ENCODE measurements at regions not wholly inside any gene's neighbourhood (a gene's known extent, or its start where the extent isn't known, plus 50 kb on each side); places are given as distances from the start of the nearest gene placed in this dataset.

- Histone ChIP-seq H3K79me2 (ENCODE audit: control insufficient read depth, insufficient read depth, low read length) (no peaks in the 10 kb centered on the region), H2BK120ac (ENCODE audit: low read depth, low read length) (no peak overlapping the region), H3K9ac (ENCODE audit: low read length) (no peak overlapping the region), H3K4ac (ENCODE audit: low read depth, low read length) (no peak overlapping the region), H2AK5ac (ENCODE audit: low read length) (no peak overlapping the region), H3K23ac (ENCODE audit: low read length) (no peak overlapping the region), H2BK5ac (ENCODE audit: low read length) (no peak overlapping the region), H3K79me1 (ENCODE audit: low read length) (no peaks in the 10 kb centered on the region), H3K4me2 (ENCODE audit: low read length) (no peak overlapping the region), H2BK15ac (replicated peaks; ENCODE audit: low read depth) (no peak overlapping the region), H4K8ac (ENCODE audit: low read depth, low read length) (no peak overlapping the region), H3K56ac (ENCODE audit: low read length) (no peak overlapping the region), H3K18ac (ENCODE audit: low read length) (no peak overlapping the region), H3K27me3 (ENCODE audit: insufficient read depth, low read length, poor library complexity) (no peaks in the 10 kb centered on the region), H3K4me3 (ENCODE audit: low read length) (no peak overlapping the region), H3K27ac (ENCODE audit: low read depth, low read length) (no peak overlapping the region), H3K4me1 (ENCODE audit: control insufficient read depth, low read depth, low read length) (no peaks in the 10 kb centered on the region), H3K36me3 (ENCODE audit: control insufficient read depth, insufficient read depth, low read length) (no peaks in the 10 kb centered on the region), H4K5ac (ENCODE audit: low read length) (no peak overlapping the region)
- no CpG with 5 or more reads among the region's 3 CpGs for WGBS (ENCODE audit: extremely low coverage, insufficient coverage, low lambda C conversion rate)
- DNase-seq, result no peak
These were observed 309.9 kb downstream of the IRX1 start for GRCh38 chr5:3905521-3905920.

- no peak overlapping the region for H3K4me2 ChIP-seq (ENCODE audit: low read length)
- H3K23ac ChIP-seq (ENCODE audit: low read length), result no peak overlapping the region
- H2BK5ac ChIP-seq (ENCODE audit: low read length), result no peak overlapping the region
- H3K27me3 ChIP-seq (ENCODE audit: insufficient read depth, low read length, poor library complexity), result no peaks in the 10 kb centered on the region
- no peak overlapping the region for H2BK120ac ChIP-seq (ENCODE audit: low read depth, low read length)
- H2AK5ac ChIP-seq (ENCODE audit: low read length), result no peak overlapping the region
- H3K79me2 ChIP-seq (ENCODE audit: control insufficient read depth, insufficient read depth, low read length), result no peaks in the 10 kb centered on the region
- WGBS (ENCODE audit: extremely low coverage, insufficient coverage, low lambda C conversion rate), result no CpG with 5 or more reads among the region's 1 CpG
- no peak overlapping the region for H3K4ac ChIP-seq (ENCODE audit: low read depth, low read length)
- H4K5ac ChIP-seq (ENCODE audit: low read length), result no peak overlapping the region
- H3K9ac ChIP-seq (ENCODE audit: low read length), result no peak overlapping the region
- no peak overlapping the region for H3K27ac ChIP-seq (ENCODE audit: low read depth, low read length)
- H3K18ac ChIP-seq (ENCODE audit: low read length), result no peak overlapping the region
- H3K36me3 ChIP-seq (ENCODE audit: control insufficient read depth, insufficient read depth, low read length), result no peaks in the 10 kb centered on the region
- DNase-seq, result no peak
- no peak overlapping the region for H2BK15ac ChIP-seq (replicated peaks; ENCODE audit: low read depth)
- no peaks in the 10 kb centered on the region for H3K4me1 ChIP-seq (ENCODE audit: control insufficient read depth, low read depth, low read length)
- no peak overlapping the region for H4K8ac ChIP-seq (ENCODE audit: low read depth, low read length)
- H3K79me1 ChIP-seq (ENCODE audit: low read length), result no peaks in the 10 kb centered on the region
- H3K56ac ChIP-seq (ENCODE audit: low read length), result no peak overlapping the region
- H3K4me3 ChIP-seq (ENCODE audit: low read length), result no peak overlapping the region
These were observed 315.5 kb downstream of the IRX1 start for GRCh38 chr5:3911111-3911510.

- Histone ChIP-seq H3K4me3 (ENCODE audit: low read length) (no peak overlapping the region), H3K23ac (ENCODE audit: low read length) (no peak overlapping the region), H3K79me1 (ENCODE audit: low read length) (no peaks in the 10 kb centered on the region), H3K36me3 (ENCODE audit: control insufficient read depth, insufficient read depth, low read length) (no peaks in the 10 kb centered on the region), H2BK5ac (ENCODE audit: low read length) (no peak overlapping the region), H3K4me1 (ENCODE audit: control insufficient read depth, low read depth, low read length) (no peaks in the 10 kb centered on the region), H3K9ac (ENCODE audit: low read length) (no peak overlapping the region), H3K27me3 (ENCODE audit: insufficient read depth, low read length, poor library complexity) (no peaks in the 10 kb centered on the region), H3K4ac (ENCODE audit: low read depth, low read length) (no peak overlapping the region), H2BK120ac (ENCODE audit: low read depth, low read length) (no peak overlapping the region), H3K79me2 (ENCODE audit: control insufficient read depth, insufficient read depth, low read length) (no peaks in the 10 kb centered on the region), H2BK15ac (replicated peaks; ENCODE audit: low read depth) (no peak overlapping the region), H3K56ac (ENCODE audit: low read length) (no peak overlapping the region), H3K4me2 (ENCODE audit: low read length) (no peak overlapping the region), H4K5ac (ENCODE audit: low read length) (no peak overlapping the region), H3K27ac (ENCODE audit: low read depth, low read length) (no peak overlapping the region), H3K18ac (ENCODE audit: low read length) (no peak overlapping the region), H4K8ac (ENCODE audit: low read depth, low read length) (no peak overlapping the region), H2AK5ac (ENCODE audit: low read length) (no peak overlapping the region)
- no peak for DNase-seq
- WGBS (ENCODE audit: extremely low coverage, insufficient coverage, low lambda C conversion rate), result no CpG with 5 or more reads among the region's 4 CpGs
These were observed 316.1 kb downstream of the IRX1 start for GRCh38 chr5:3911773-3912172.

GRCh38 chr5:3912790-3913189 is 317.2 kb downstream of the IRX1 start:
- Histone ChIP-seq H3K27ac (ENCODE audit: low read depth, low read length) (no peak overlapping the region), H2BK5ac (ENCODE audit: low read length) (no peak overlapping the region), H3K4me1 (ENCODE audit: control insufficient read depth, low read depth, low read length) (no peaks in the 10 kb centered on the region), H3K9ac (ENCODE audit: low read length) (no peak overlapping the region), H3K27me3 (ENCODE audit: insufficient read depth, low read length, poor library complexity) (no peaks in the 10 kb centered on the region), H3K4me3 (ENCODE audit: low read length) (no peak overlapping the region), H3K79me1 (ENCODE audit: low read length) (no peaks in the 10 kb centered on the region), H2BK120ac (ENCODE audit: low read depth, low read length) (no peak overlapping the region), H3K79me2 (ENCODE audit: control insufficient read depth, insufficient read depth, low read length) (no peaks in the 10 kb centered on the region), H3K4ac (ENCODE audit: low read depth, low read length) (no peak overlapping the region), H3K4me2 (ENCODE audit: low read length) (no peak overlapping the region), H4K8ac (ENCODE audit: low read depth, low read length) (no peak overlapping the region), H2BK15ac (replicated peaks; ENCODE audit: low read depth) (no peak overlapping the region), H4K5ac (ENCODE audit: low read length) (no peak overlapping the region), H3K56ac (ENCODE audit: low read length) (no peak overlapping the region), H3K23ac (ENCODE audit: low read length) (no peak overlapping the region), H3K18ac (ENCODE audit: low read length) (no peak overlapping the region), H3K36me3 (ENCODE audit: control insufficient read depth, insufficient read depth, low read length) (no peaks in the 10 kb centered on the region), H2AK5ac (ENCODE audit: low read length) (no peak overlapping the region)
- no peak for DNase-seq
- WGBS (ENCODE audit: extremely low coverage, insufficient coverage, low lambda C conversion rate), result no CpG with 5 or more reads among the region's 7 CpGs

GRCh38 chr5:3913279-3913678 is 317.6 kb downstream of the IRX1 start:
- Histone ChIP-seq H3K79me2 (ENCODE audit: control insufficient read depth, insufficient read depth, low read length) (no peaks in the 10 kb centered on the region), H3K4me2 (ENCODE audit: low read length) (no peak overlapping the region), H2BK120ac (ENCODE audit: low read depth, low read length) (no peak overlapping the region), H2BK15ac (replicated peaks; ENCODE audit: low read depth) (no peak overlapping the region), H3K4me3 (ENCODE audit: low read length) (no peak overlapping the region), H3K18ac (ENCODE audit: low read length) (no peak overlapping the region), H3K27ac (ENCODE audit: low read depth, low read length) (no peak overlapping the region), H3K56ac (ENCODE audit: low read length) (no peak overlapping the region), H3K23ac (ENCODE audit: low read length) (no peak overlapping the region), H3K9ac (ENCODE audit: low read length) (no peak overlapping the region), H3K27me3 (ENCODE audit: insufficient read depth, low read length, poor library complexity) (no peaks in the 10 kb centered on the region), H3K4me1 (ENCODE audit: control insufficient read depth, low read depth, low read length) (no peaks in the 10 kb centered on the region), H3K4ac (ENCODE audit: low read depth, low read length) (no peak overlapping the region), H2AK5ac (ENCODE audit: low read length) (no peak overlapping the region), H4K5ac (ENCODE audit: low read length) (no peak overlapping the region), H4K8ac (ENCODE audit: low read depth, low read length) (no peak overlapping the region), H2BK5ac (ENCODE audit: low read length) (no peak overlapping the region), H3K36me3 (ENCODE audit: control insufficient read depth, insufficient read depth, low read length) (no peaks in the 10 kb centered on the region), H3K79me1 (ENCODE audit: low read length) (no peaks in the 10 kb centered on the region)
- DNase-seq, result no peak
- no CpG with 5 or more reads among the region's 3 CpGs for WGBS (ENCODE audit: extremely low coverage, insufficient coverage, low lambda C conversion rate)

- no CpG with 5 or more reads among the region's 7 CpGs for WGBS (ENCODE audit: extremely low coverage, insufficient coverage, low lambda C conversion rate)
These were observed 329.4 kb downstream of the IRX1 start for GRCh38 chr5:3925022-3925421.

More at GRCh38 chr5:3925022-3925421, 329.4 kb downstream of the IRX1 start:
- Histone ChIP-seq H2BK15ac (replicated peaks; ENCODE audit: low read depth) (no peak overlapping the region), H3K36me3 (ENCODE audit: control insufficient read depth, insufficient read depth, low read length) (no peaks in the 10 kb centered on the region), H4K8ac (ENCODE audit: low read depth, low read length) (no peak overlapping the region), H4K5ac (ENCODE audit: low read length) (no peak overlapping the region), H3K4me3 (ENCODE audit: low read length) (no peak overlapping the region), H3K9ac (ENCODE audit: low read length) (no peak overlapping the region), H3K79me2 (ENCODE audit: control insufficient read depth, insufficient read depth, low read length) (no peaks in the 10 kb centered on the region), H3K23ac (ENCODE audit: low read length) (no peak overlapping the region), H2BK5ac (ENCODE audit: low read length) (no peak overlapping the region), H3K79me1 (ENCODE audit: low read length) (no peaks in the 10 kb centered on the region), H2BK120ac (ENCODE audit: low read depth, low read length) (no peak overlapping the region), H3K18ac (ENCODE audit: low read length) (no peak overlapping the region), H2AK5ac (ENCODE audit: low read length) (no peak overlapping the region), H3K4me1 (ENCODE audit: control insufficient read depth, low read depth, low read length) (no peaks in the 10 kb centered on the region), H3K27me3 (ENCODE audit: insufficient read depth, low read length, poor library complexity) (no peaks in the 10 kb centered on the region), H3K27ac (ENCODE audit: low read depth, low read length) (no peak overlapping the region), H3K56ac (ENCODE audit: low read length) (no peak overlapping the region), H3K4ac (ENCODE audit: low read depth, low read length) (no peak overlapping the region), H3K4me2 (ENCODE audit: low read length) (no peak overlapping the region)
- DNase-seq, result no peak
